Cardiac fibroblast (primary cell): ENCODE measurements at regions not wholly inside any gene's neighbourhood (a gene's known extent, or its start where the extent isn't known, plus 50 kb on each side); places are given as distances from the start of the nearest gene placed in this dataset.

Source experiments
- DNase-seq, 2 donors: peaks; one replicate each; pipeline versions ENCODE4 v3.0.0 to v3.0.0-alpha.2; 2010; ENCODE audit warnings: low read depth in 2 of 2
- H3K4me3 ChIP-seq, 2 donors: replicated peaks in 1 of 2; 1 replicate in 1 of 2; 2 replicates in 1 of 2; pipeline ENCODE4 v1.5.1; 2011; ENCODE audit warnings: low read depth in 2 of 2, low read length in 2 of 2, mild to moderate bottlenecking in 2 of 2, moderate library complexity in 1 of 2
- CTCF ChIP-seq: IDR thresholded peaks from one replicate; pipeline ENCODE4 v1.5.1; 2011; ENCODE audit warnings: low read depth, mild to moderate bottlenecking, low read length, inconsistent platforms

GRCh38 chr2:78940998-78941397, 84.5 kb upstream of the REG3G start:
- DNase-seq = peak in 1 of 2 donors; percentile 69
- no peak overlapping the region for H3K4me3 ChIP-seq
- no peak for TF ChIP-seq CTCF

- no peak for TF ChIP-seq CTCF
- H3K4me3 ChIP-seq = no peak overlapping the region
- DNase-seq = peak in 1 of 2 donors; percentile 61
Observed at GRCh38 chr2:78941751-78942150, 83.8 kb upstream of the REG3G start.

- no peak for DNase-seq
- no peak overlapping the region for H3K4me3 ChIP-seq
- TF ChIP-seq CTCF = no peak
Observed at GRCh38 chr2:78963881-78964280, 61.6 kb upstream of the REG3G start.

GRCh38 chr2:78967294-78967693, 58.2 kb upstream of the REG3G start:
- no peak overlapping the region for H3K4me3 ChIP-seq
- no peak for DNase-seq
- TF ChIP-seq CTCF = no peak

- no peak for TF ChIP-seq CTCF
- no peak overlapping the region for H3K4me3 ChIP-seq
Observed at GRCh38 chr2:78973630-78974029, 51.9 kb upstream of the REG3G start.

More at GRCh38 chr2:78973630-78974029, 51.9 kb upstream of the REG3G start:
- no peak for DNase-seq
